Uterus (tissue), 3 donors: ENCODE measurements at regions not wholly inside any gene's neighbourhood (a gene's known extent, or its start where the extent isn't known, plus 50 kb on each side); places are given as distances from the start of the nearest gene placed in this dataset.

ENCODE experiments used
- DNase-seq, 2 donors: peaks; one replicate each; pipeline ENCODE4 v3.0.0-alpha.2; 2019 to 2020
- H3K27ac ChIP-seq, 2 donors: fragments of 200-600 bp; sonication (generic); 1 replicate in 1 of 2; 2 replicates in 1 of 2; pipeline ENCODE4 v1.5.1; 2016 to 2018
- H3K27me3 ChIP-seq, 2 donors: fragments of 200-600 bp; sonication (generic); one replicate each; pipeline ENCODE4 v1.5.1; 2018 to 2019; ENCODE audit warnings: control low read depth in 1 of 2
- H3K36me3 ChIP-seq, 2 donors: fragments of 200-600 bp; sonication (generic); one replicate each; pipeline ENCODE4 v1.5.1; 2019; ENCODE audit warnings: control low read depth in 1 of 2
- H3K4me1 ChIP-seq, 2 donors: fragments of 200-600 bp; sonication (generic); one replicate each; pipeline ENCODE4 v1.5.1; 2018 to 2019; ENCODE audit warnings: control low read depth in 1 of 2
- H3K4me3 ChIP-seq, 2 donors: fragments of 200-600 bp; sonication (generic); 1 replicate in 1 of 2; 2 replicates in 1 of 2; pipeline ENCODE4 v1.5.1; 2018 to 2019; ENCODE audit warnings: mild to moderate bottlenecking in 1 of 2
- H3K9me3 ChIP-seq, 2 donors: fragments of 200-600 bp; sonication (generic); one replicate each; pipeline ENCODE4 v1.5.1; 2019; ENCODE audit warnings: control low read depth in 1 of 2
- POLR2A ChIP-seq, 2 donors: fragments of 450-650 bp; IDR thresholded peaks; one replicate each; pipeline ENCODE4 v1.6.1; 2016; ENCODE audit warnings: antibody characterized with exemption in 2 of 2, mild to moderate bottlenecking in 1 of 2, moderate library complexity in 1 of 2
- intact Hi-C: fragments of 100-400 bp; cut with DNase I; formaldehyde crosslinking; loops from one replicate; pipeline ENCODE4 v1.15.1; 2023; ENCODE audit warnings: low total_unique reads
- TF ChIP-seq, protein P1 (sequence below), 4 experiments: fragments of 200-600 bp in 2 of 4; fragments of 450-650 bp in 2 of 4; sonication (generic) in 2 of 4; IDR thresholded peaks; one replicate each; pipeline ENCODE4 v1.5.1; 2016 to 2019; ENCODE audit warnings: antibody characterized with exemption in 4 of 4, mild to moderate bottlenecking in 2 of 4, moderate library complexity in 1 of 4
- donor health status: DM: yes; HTN: yes; CAD: no.

DNA sequence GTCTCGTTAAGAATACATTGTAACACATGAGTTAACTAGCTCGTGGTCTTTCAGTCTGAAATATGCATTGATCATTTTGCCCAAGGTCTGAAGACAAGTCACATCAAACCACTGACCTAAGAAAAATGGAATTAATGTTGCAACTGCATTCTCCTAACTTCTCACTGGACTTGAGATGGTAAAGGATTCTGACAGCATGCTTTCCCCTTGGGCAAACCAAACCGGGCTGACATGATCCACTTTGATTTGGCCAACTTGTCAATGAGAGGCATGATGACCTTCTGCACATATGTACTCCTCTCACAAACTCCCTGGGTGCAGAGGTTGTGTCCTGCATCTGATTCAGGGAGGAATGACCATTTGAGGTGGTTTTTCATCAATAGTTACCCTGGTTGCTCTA, 1982.5 kb upstream of the PIK3C3 start:
- H3K36me3 ChIP-seq, result no peaks in the 10 kb centered on the region
- no peak for DNase-seq
- no peak overlapping the region for H3K27ac ChIP-seq
- H3K4me1 ChIP-seq, result no peaks in the 10 kb centered on the region
- intact Hi-C loops, result no loop called here
- no peaks in the 10 kb centered on the region for H3K27me3 ChIP-seq
- TF ChIP-seq, protein P1, sequence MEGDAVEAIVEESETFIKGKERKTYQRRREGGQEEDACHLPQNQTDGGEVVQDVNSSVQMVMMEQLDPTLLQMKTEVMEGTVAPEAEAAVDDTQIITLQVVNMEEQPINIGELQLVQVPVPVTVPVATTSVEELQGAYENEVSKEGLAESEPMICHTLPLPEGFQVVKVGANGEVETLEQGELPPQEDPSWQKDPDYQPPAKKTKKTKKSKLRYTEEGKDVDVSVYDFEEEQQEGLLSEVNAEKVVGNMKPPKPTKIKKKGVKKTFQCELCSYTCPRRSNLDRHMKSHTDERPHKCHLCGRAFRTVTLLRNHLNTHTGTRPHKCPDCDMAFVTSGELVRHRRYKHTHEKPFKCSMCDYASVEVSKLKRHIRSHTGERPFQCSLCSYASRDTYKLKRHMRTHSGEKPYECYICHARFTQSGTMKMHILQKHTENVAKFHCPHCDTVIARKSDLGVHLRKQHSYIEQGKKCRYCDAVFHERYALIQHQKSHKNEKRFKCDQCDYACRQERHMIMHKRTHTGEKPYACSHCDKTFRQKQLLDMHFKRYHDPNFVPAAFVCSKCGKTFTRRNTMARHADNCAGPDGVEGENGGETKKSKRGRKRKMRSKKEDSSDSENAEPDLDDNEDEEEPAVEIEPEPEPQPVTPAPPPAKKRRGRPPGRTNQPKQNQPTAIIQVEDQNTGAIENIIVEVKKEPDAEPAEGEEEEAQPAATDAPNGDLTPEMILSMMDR (IDR thresholded peaks at IDR 0.05), result no peak
- no peak for TF ChIP-seq POLR2A (IDR thresholded peaks at IDR 0.05)
- H3K4me3 ChIP-seq, result no peak overlapping the region
- H3K9me3 ChIP-seq, result peaks cover 0 to 3% of the 10 kb centered on the region in 2 donors

DNA sequence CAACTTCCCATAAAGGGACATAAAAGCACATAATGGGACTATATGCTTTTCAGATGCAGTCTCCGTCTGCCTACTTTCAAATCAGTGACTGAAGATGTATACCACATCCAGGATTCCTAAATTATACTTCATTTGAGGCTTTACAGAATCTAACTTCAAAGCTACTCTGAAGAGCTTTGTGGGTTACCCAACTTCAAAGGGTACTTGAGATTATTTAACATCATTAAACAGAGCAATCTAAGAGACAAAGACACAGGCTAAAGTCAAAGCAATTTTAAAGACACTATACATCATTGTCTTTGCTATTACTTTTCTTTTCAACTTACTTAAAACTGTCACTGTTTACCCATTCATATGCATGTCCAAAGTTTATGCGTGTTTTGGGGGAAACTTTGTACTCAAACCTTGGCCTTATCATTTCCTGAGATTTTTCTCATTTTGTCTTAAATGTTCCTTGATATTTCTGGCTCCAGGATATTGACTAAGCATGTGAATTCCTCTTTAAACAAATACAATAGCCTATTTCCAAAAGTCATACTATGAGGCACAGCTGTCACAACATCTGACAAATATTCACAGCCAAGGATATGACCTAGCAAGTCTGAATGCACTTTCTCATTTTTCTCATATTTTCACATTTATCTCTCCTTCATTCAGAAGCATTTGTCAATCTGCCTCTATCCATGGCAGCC, 1985.1 kb upstream of the PIK3C3 start:
- H3K27ac ChIP-seq, result no peak overlapping the region
- intact Hi-C loops, result no loop called here
- TF ChIP-seq, protein P1 (IDR thresholded peaks at IDR 0.05), result no peak
- no peak for TF ChIP-seq POLR2A (IDR thresholded peaks at IDR 0.05)
- DNase-seq, result no peak
- H3K36me3 ChIP-seq, result no peaks in the 10 kb centered on the region
- peaks cover 0 to 3% of the 10 kb centered on the region in 2 donors for H3K9me3 ChIP-seq
- H3K4me1 ChIP-seq, result no peaks in the 10 kb centered on the region
- no peak overlapping the region for H3K4me3 ChIP-seq
- H3K27me3 ChIP-seq, result no peaks in the 10 kb centered on the region

DNA sequence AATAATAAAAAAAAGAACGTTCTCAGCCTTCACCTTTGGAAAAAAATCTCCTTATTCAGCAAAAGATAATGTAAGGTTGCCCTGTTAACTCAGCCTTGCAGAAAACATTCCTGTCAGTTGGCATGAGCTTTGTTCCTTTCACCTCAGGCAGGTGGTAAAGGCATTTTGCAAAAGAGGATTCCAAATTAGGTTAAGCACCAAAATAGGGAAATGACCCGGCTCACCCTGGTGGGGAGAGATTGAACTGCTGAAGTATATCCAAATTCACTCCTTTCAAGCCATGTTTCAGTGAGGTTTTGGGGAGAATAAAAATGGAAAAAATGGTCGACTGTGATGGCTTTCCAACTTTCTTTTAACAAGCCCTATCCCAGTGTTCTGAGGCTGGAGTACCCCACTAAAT, 1988.8 kb upstream of the PIK3C3 start:
- peaks cover 0 to 3% of the 10 kb centered on the region in 2 donors for H3K9me3 ChIP-seq

DNA sequence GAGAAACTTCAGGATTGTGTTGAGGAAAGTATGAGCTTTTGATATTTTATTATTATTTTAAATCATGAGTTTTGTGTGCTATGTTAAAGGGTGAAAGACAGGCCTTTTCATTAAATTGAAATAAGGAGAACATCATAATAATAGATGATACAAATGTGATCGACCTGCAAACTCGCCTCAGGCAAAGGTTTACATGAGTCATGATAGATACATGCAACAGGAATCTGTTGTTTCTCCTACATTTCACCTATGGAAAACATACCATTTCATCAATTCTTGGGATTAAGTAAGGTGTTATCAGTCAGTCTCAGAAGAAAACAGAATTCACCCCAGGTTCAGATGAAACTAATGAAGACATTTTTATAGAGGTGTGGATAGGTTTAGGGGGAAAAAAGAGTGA, 1992.5 kb upstream of the PIK3C3 start:
- Histone ChIP-seq H3K4me3 (no peak overlapping the region), H3K27me3 (no peaks in the 10 kb centered on the region), H3K36me3 (no peaks in the 10 kb centered on the region), H3K27ac (no peak overlapping the region), H3K4me1 (no peaks in the 10 kb centered on the region), H3K9me3 (no peaks in the 10 kb centered on the region)
- intact Hi-C loops, result no loop called here
- no peak for DNase-seq
- no peak for TF ChIP-seq POLR2A (IDR thresholded peaks at IDR 0.05)
- TF ChIP-seq, protein P1 (IDR thresholded peaks at IDR 0.05), result no peak

More for the DNA sequence above, 1988.8 kb upstream of the PIK3C3 start:
- intact Hi-C loops, result no loop called here
- H3K27me3 ChIP-seq, result no peaks in the 10 kb centered on the region
- H3K27ac ChIP-seq, result no peak overlapping the region
- TF ChIP-seq POLR2A (IDR thresholded peaks at IDR 0.05), result no peak
- TF ChIP-seq, protein P1 (IDR thresholded peaks at IDR 0.05), result no peak
- DNase-seq, result no peak
- H3K4me1 ChIP-seq, result no peaks in the 10 kb centered on the region
- H3K4me3 ChIP-seq, result no peak overlapping the region
- H3K36me3 ChIP-seq, result no peaks in the 10 kb centered on the region

DNA sequence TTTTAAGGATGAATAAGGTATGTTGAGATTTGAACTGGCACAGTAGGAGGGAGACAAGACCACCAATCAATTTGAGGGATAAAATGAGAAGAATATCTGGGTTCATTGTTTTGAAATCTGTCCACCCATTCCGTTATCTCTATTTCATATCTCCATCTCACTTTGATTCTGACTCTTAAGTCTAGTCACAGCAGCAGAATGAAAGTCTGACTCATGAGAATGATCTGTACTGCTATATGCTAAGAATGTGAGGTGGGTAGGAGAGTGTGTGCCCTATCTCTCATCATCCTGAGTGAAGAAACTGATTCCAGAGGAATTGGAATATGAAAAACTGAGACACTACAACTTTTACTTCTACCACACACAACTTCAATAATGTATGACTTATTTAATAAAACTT, 1994.5 kb upstream of the PIK3C3 start:
- intact Hi-C loops, result no loop called here
- H3K27ac ChIP-seq, result no peak overlapping the region
- no peaks in the 10 kb centered on the region for H3K27me3 ChIP-seq
- H3K36me3 ChIP-seq, result no peaks in the 10 kb centered on the region
- H3K4me1 ChIP-seq, result no peaks in the 10 kb centered on the region
- TF ChIP-seq, protein P1 (IDR thresholded peaks at IDR 0.05), result no peak
- no peak for TF ChIP-seq POLR2A (IDR thresholded peaks at IDR 0.05)
- no peak overlapping the region for H3K4me3 ChIP-seq
- no peak for DNase-seq
- no peaks in the 10 kb centered on the region for H3K9me3 ChIP-seq
